ENCODE measurements at regions not wholly inside any gene's neighbourhood (a gene's known extent, or its start where the extent isn't known, plus 50 kb on each side); places are given as distances from the start of the nearest gene placed in this dataset.

GRCh38 chr4:123474817-123475216 is 78.2 kb downstream of the SPRY1 start:
- TF ChIP-seq, protein P1, sequence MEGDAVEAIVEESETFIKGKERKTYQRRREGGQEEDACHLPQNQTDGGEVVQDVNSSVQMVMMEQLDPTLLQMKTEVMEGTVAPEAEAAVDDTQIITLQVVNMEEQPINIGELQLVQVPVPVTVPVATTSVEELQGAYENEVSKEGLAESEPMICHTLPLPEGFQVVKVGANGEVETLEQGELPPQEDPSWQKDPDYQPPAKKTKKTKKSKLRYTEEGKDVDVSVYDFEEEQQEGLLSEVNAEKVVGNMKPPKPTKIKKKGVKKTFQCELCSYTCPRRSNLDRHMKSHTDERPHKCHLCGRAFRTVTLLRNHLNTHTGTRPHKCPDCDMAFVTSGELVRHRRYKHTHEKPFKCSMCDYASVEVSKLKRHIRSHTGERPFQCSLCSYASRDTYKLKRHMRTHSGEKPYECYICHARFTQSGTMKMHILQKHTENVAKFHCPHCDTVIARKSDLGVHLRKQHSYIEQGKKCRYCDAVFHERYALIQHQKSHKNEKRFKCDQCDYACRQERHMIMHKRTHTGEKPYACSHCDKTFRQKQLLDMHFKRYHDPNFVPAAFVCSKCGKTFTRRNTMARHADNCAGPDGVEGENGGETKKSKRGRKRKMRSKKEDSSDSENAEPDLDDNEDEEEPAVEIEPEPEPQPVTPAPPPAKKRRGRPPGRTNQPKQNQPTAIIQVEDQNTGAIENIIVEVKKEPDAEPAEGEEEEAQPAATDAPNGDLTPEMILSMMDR (IDR thresholded peaks at IDR 0.05; ENCODE audit: insufficient read depth, low read depth, low read length) = no peak
- H3K4me3 ChIP-seq (ENCODE audit: low read depth, low read length) = no peak overlapping the region
- no peaks in the 10 kb centered on the region for H3K27me3 ChIP-seq (ENCODE audit: control insufficient read depth, insufficient read depth, low read length)
- H3K36me3 ChIP-seq (ENCODE audit: control insufficient read depth, insufficient read depth, low read length) = no peaks in the 10 kb centered on the region
- ChIA-PET CTCF (interaction anchor here (1.1 kb wide), 1 partner anchor 15 kb away, joined by 3 read pairs; no protein-coding TSS in a partner anchor), POLR2A (no interaction called here)
- no peak for DNase-seq (ENCODE audit: low read depth)

DNA sequence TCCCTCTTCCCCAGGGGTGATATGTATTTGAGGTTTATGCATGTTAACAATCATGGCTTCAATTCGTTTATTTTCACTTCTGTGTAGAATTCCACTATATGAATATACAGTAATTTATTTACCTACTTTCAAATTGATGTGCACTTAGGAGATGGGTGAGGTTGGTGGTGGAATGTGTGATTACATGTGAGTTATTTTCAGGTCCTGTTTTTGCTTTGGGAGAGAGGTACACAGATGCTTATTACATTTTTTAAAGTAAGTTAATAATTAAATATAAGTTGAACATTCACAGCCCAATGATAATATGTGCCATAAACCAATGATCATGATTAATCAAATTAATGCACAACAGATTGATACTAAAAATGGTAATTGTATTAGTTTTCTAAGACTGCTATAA is 79.5 kb downstream of the SPRY1 start:
- no peaks in the 10 kb centered on the region for H3K27me3 ChIP-seq (ENCODE audit: control insufficient read depth, insufficient read depth, low read length)
- no peak overlapping the region for H3K4me3 ChIP-seq (ENCODE audit: low read depth, low read length)
- DNase-seq (ENCODE audit: low read depth) = no peak
- CTCF ChIA-PET = no interaction called here
- POLR2A ChIA-PET = no interaction called here
- no peaks in the 10 kb centered on the region for H3K36me3 ChIP-seq (ENCODE audit: control insufficient read depth, insufficient read depth, low read length)
- TF ChIP-seq, protein P1 (IDR thresholded peaks at IDR 0.05; ENCODE audit: insufficient read depth, low read depth, low read length) = no peak

DNA sequence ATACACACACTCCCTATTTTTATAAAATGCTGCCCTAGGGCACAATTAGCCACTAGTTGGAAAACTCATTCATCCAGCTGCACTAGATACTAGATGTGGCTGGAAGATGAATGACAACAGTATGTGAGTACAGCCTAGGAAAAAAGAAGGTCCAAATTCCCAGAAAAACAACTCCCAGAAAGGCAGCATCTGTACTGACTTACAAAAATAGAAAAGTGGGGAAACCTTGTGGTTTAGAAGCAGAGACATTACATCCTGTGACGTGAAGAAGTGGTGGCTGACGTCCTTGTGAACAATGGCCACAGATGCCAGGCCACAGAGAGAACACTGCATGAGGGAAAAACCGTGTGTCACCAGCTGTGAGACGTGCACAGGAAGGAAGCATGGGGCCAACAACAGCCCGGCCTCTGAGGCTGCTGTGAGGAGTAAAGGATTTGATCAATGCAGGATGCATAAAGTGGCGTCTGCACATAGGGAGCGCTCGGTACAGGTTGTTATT is 81.2 kb downstream of the SPRY1 start:
- ChIA-PET POLR2A (no interaction called here), CTCF (interaction anchor here (1.2 to 1.4 kb wide), 2 partner anchors 15 to 18 kb away, joined by 3 to 6 read pairs; no protein-coding TSS in a partner anchor)
- no peak overlapping the region for H3K4me3 ChIP-seq (ENCODE audit: low read depth, low read length)
- H3K27me3 ChIP-seq (ENCODE audit: control insufficient read depth, insufficient read depth, low read length) = no peaks in the 10 kb centered on the region
- TF ChIP-seq, protein P1 (IDR thresholded peaks at IDR 0.05; ENCODE audit: insufficient read depth, low read depth, low read length) = no peak
- no peak for DNase-seq (ENCODE audit: low read depth)
- no peaks in the 10 kb centered on the region for H3K36me3 ChIP-seq (ENCODE audit: control insufficient read depth, insufficient read depth, low read length)

- Histone ChIP-seq H3K36me3 (ENCODE audit: control insufficient read depth, insufficient read depth, low read length) (no peaks in the 10 kb centered on the region), H3K27me3 (ENCODE audit: control insufficient read depth, insufficient read depth, low read length) (no peaks in the 10 kb centered on the region), H3K4me3 (ENCODE audit: low read depth, low read length) (no peak overlapping the region)
- TF ChIP-seq, protein P1 (IDR thresholded peaks at IDR 0.05; ENCODE audit: insufficient read depth, low read depth, low read length) = no peak
- ChIA-PET POLR2A (no interaction called here), CTCF (interaction anchor here (0.6 to 1.0 kb wide), 3 partner anchors 84 to 182 kb away, joined by 3 read pairs; no protein-coding TSS in a partner anchor)
- peak; percentile 60 for DNase-seq (ENCODE audit: low read depth)
Measured at GRCh38 chr4:123478859-123479345, 82.3 kb downstream of the SPRY1 start.

GRCh38 chr4:123479944-123480343 is 83.3 kb downstream of the SPRY1 start:
- no peaks in the 10 kb centered on the region for H3K27me3 ChIP-seq (ENCODE audit: control insufficient read depth, insufficient read depth, low read length)
- DNase-seq (ENCODE audit: low read depth) = no peak
- TF ChIP-seq, protein P1 (IDR thresholded peaks at IDR 0.05; ENCODE audit: insufficient read depth, low read depth, low read length) = no peak
- no peak overlapping the region for H3K4me3 ChIP-seq (ENCODE audit: low read depth, low read length)
- no peaks in the 10 kb centered on the region for H3K36me3 ChIP-seq (ENCODE audit: control insufficient read depth, insufficient read depth, low read length)
- ChIA-PET CTCF (interaction anchor here (0.8 to 1.0 kb wide), 3 partner anchors 13 to 181 kb away, joined by 3 read pairs; no protein-coding TSS in a partner anchor), POLR2A (interaction anchor here (0.7 kb wide), 1 partner anchor 139 kb away, joined by 5 read pairs; no protein-coding TSS in a partner anchor)
